RWPE2 (cell line): ENCODE measurements at regions not wholly inside any gene's neighbourhood (a gene's known extent, or its start where the extent isn't known, plus 50 kb on each side); places are given as distances from the start of the nearest gene placed in this dataset.

Source experiments
- ATAC-seq: fragments of 200-7000 bp; cut with Tn5 transposase; 3 replicates; pipeline ENCODE4 v1.9.1; 2021; ENCODE audit warnings: low read depth
- DNase-seq: peaks from one replicate; pipeline ENCODE4 v3.0.0-alpha.2; 2020; ENCODE audit warnings: low spot score
- H3K27ac ChIP-seq: fragments of 450-650 bp; 2 replicates; pipeline ENCODE4 v1.5.1; 2017; ENCODE audit warnings: mild to moderate bottlenecking; ENCODE audit not compliant: poor library complexity, severe bottlenecking
- H3K27me3 ChIP-seq: fragments of 250-450 bp; sonication (Bioruptor Pico); 2 replicates; pipeline ENCODE4 v1.5.1; 2021; ENCODE audit warnings: mild to moderate bottlenecking, moderate library complexity; ENCODE audit not compliant: insufficient read depth, poor library complexity, severe bottlenecking
- H3K36me3 ChIP-seq: fragments of 250-450 bp; sonication (Bioruptor Pico); 2 replicates; pipeline ENCODE4 v1.5.1; 2020; ENCODE audit warnings: low read depth, mild to moderate bottlenecking, moderate library complexity
- H3K4me1 ChIP-seq: fragments of 250-450 bp; sonication (Bioruptor Pico); 2 replicates; pipeline ENCODE4 v1.5.1; 2021; ENCODE audit warnings: mild to moderate bottlenecking, moderate library complexity; ENCODE audit not compliant: insufficient read depth, poor library complexity, severe bottlenecking
- H3K4me3 ChIP-seq: fragments of 250-450 bp; sonication (Bioruptor Pico); 2 replicates; pipeline ENCODE4 v1.5.1; 2021; ENCODE audit warnings: mild to moderate bottlenecking, moderate library complexity; ENCODE audit not compliant: severe bottlenecking
- H3K9me3 ChIP-seq: fragments of 250-450 bp; sonication (Bioruptor Pico); 2 replicates; pipeline ENCODE4 v1.5.1; 2021; ENCODE audit warnings: mild to moderate bottlenecking, moderate library complexity; ENCODE audit not compliant: severe bottlenecking
- CTCF ChIP-seq: fragments of 450-650 bp; IDR thresholded peaks from one replicate; pipeline ENCODE4 v1.5.1; 2017; ENCODE audit warnings: mild to moderate bottlenecking, moderate library complexity; ENCODE audit not compliant: poor library complexity, severe bottlenecking

GRCh38 chr2:10201201-10201600 lies 78.7 kb downstream of the RRM2 start:
- peaks cover 9% of the 10 kb centered on the region for H3K4me1 ChIP-seq
- no peak overlapping the region for H3K4me3 ChIP-seq
- no peak overlapping the region for H3K27ac ChIP-seq
- no peak for DNase-seq
- ATAC-seq, result no peak
- H3K9me3 ChIP-seq, result no peaks in the 10 kb centered on the region
- no peak for TF ChIP-seq CTCF
- no peaks in the 10 kb centered on the region for H3K36me3 ChIP-seq
- no peaks in the 10 kb centered on the region for H3K27me3 ChIP-seq

- no peak for TF ChIP-seq CTCF
Observed at GRCh38 chr2:10202131-10202665, 79.7 kb downstream of the RRM2 start.

GRCh38 chr2:10204326-10205161 lies 82.0 kb downstream of the RRM2 start:
- TF ChIP-seq CTCF, result no peak
- H3K27me3 ChIP-seq, result no peaks in the 10 kb centered on the region
- H3K4me3 ChIP-seq, result no peak overlapping the region
- H3K4me1 ChIP-seq, result peaks cover 9% of the 10 kb centered on the region
- H3K9me3 ChIP-seq, result no peaks in the 10 kb centered on the region
- H3K27ac ChIP-seq, result no peak overlapping the region
- no peaks in the 10 kb centered on the region for H3K36me3 ChIP-seq
- ATAC-seq, result no peak
- DNase-seq, result no peak

More at GRCh38 chr2:10202131-10202665, 79.7 kb downstream of the RRM2 start:
- Histone ChIP-seq H3K36me3 (no peaks in the 10 kb centered on the region), H3K27ac (no peak overlapping the region), H3K4me1 (peaks cover 9% of the 10 kb centered on the region), H3K4me3 (no peak overlapping the region), H3K27me3 (no peaks in the 10 kb centered on the region), H3K9me3 (no peaks in the 10 kb centered on the region)
- no peak for DNase-seq
- ATAC-seq, result peak; percentile 40; the same call in 1 of the 3 replicates

GRCh38 chr2:10205162-10205475 lies 82.6 kb downstream of the RRM2 start:
- no peaks in the 10 kb centered on the region for H3K9me3 ChIP-seq
- peaks cover 9% of the 10 kb centered on the region for H3K4me1 ChIP-seq
- no peak for TF ChIP-seq CTCF
- H3K4me3 ChIP-seq, result no peak overlapping the region
- no peaks in the 10 kb centered on the region for H3K36me3 ChIP-seq
- ATAC-seq, result no peak
- H3K27me3 ChIP-seq, result no peaks in the 10 kb centered on the region
- no peak overlapping the region for H3K27ac ChIP-seq
- DNase-seq, result no peak

- H3K9me3 ChIP-seq, result no peaks in the 10 kb centered on the region
- no peak overlapping the region for H3K4me3 ChIP-seq
- TF ChIP-seq CTCF, result no peak
- H3K36me3 ChIP-seq, result no peaks in the 10 kb centered on the region
- ATAC-seq, result peak; percentile 66
- no peaks in the 10 kb centered on the region for H3K4me1 ChIP-seq
- no peaks in the 10 kb centered on the region for H3K27me3 ChIP-seq
- DNase-seq, result no peak
- no peak overlapping the region for H3K27ac ChIP-seq
Observed at GRCh38 chr2:10208736-10209135, 86.2 kb downstream of the RRM2 start.
